Cardiac muscle cell (in vitro differentiated cells and primary cell): ENCODE measurements at regions not wholly inside any gene's neighbourhood (a gene's known extent, or its start where the extent isn't known, plus 50 kb on each side); places are given as distances from the start of the nearest gene placed in this dataset.

Experiments
- DNase-seq, 2 donors: peaks; one replicate each; pipeline versions ENCODE4 v3.0.0 to v3.0.0-alpha.2; 2010 to 2017; ENCODE audit warnings: low read depth in 1 of 2, low spot score in 1 of 2
- H3K27ac ChIP-seq: fragments of 200-600 bp; sonication (generic); 2 replicates; pipeline ENCODE4 v1.5.1; 2016
- H3K27me3 ChIP-seq: fragments of 200-600 bp; sonication (generic); 2 replicates; pipeline ENCODE4 v1.6.0; 2016; ENCODE audit warnings: control low read depth
- H3K36me3 ChIP-seq: fragments of 200-600 bp; sonication (generic); 2 replicates; pipeline ENCODE4 v1.5.1; 2016; ENCODE audit warnings: control low read depth
- H3K4me1 ChIP-seq: fragments of 200-600 bp; sonication (generic); 2 replicates; pipeline ENCODE4 v1.8.1; 2017; ENCODE audit warnings: low read depth, mild to moderate bottlenecking, mixed run types
- H3K4me3 ChIP-seq: fragments of 200-600 bp; sonication (generic); 2 replicates; pipeline ENCODE4 v1.5.1; 2016; ENCODE audit warnings: mild to moderate bottlenecking
- H3K9me3 ChIP-seq: fragments of 200-600 bp; sonication (generic); 2 replicates; pipeline ENCODE4 v1.5.1; 2017; ENCODE audit warnings: low read depth, mild to moderate bottlenecking, control low read depth
- TF ChIP-seq, protein P1 (sequence below): IDR thresholded peaks from 2 replicates; pipeline ENCODE4 v1.5.1; 2012; ENCODE audit warnings: low read depth, mild to moderate bottlenecking, low read length

DNA sequence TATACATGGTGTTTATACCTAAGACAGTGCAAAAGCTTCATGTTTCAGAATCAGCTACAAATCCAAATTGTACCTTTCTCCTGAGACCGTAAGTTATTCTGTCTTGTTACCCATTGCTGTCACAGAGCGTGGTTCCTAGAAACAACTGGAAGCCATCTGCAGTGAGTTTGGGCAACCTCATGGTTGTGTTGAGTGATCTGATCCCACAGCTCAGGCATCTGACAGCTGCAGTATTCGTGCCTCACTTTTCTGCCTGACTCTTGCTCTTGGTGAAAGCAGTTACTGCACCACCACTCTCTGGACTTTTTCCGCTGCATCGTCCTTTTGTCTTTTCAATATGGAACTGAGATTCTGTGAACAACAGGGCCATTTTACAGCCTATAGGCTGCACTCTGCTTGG, 752.6 kb downstream of the MAFB start:
- TF ChIP-seq, protein P1, sequence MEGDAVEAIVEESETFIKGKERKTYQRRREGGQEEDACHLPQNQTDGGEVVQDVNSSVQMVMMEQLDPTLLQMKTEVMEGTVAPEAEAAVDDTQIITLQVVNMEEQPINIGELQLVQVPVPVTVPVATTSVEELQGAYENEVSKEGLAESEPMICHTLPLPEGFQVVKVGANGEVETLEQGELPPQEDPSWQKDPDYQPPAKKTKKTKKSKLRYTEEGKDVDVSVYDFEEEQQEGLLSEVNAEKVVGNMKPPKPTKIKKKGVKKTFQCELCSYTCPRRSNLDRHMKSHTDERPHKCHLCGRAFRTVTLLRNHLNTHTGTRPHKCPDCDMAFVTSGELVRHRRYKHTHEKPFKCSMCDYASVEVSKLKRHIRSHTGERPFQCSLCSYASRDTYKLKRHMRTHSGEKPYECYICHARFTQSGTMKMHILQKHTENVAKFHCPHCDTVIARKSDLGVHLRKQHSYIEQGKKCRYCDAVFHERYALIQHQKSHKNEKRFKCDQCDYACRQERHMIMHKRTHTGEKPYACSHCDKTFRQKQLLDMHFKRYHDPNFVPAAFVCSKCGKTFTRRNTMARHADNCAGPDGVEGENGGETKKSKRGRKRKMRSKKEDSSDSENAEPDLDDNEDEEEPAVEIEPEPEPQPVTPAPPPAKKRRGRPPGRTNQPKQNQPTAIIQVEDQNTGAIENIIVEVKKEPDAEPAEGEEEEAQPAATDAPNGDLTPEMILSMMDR, result no peak
- no peaks in the 10 kb centered on the region for H3K36me3 ChIP-seq
- no peaks in the 10 kb centered on the region for H3K4me1 ChIP-seq
- H3K9me3 ChIP-seq, result no peaks in the 10 kb centered on the region
- DNase-seq, result no peak
- no peak overlapping the region for H3K4me3 ChIP-seq
- H3K27ac ChIP-seq, result no peak overlapping the region
- no peaks in the 10 kb centered on the region for H3K27me3 ChIP-seq

GRCh38 chr20:39935901-39936300, 753.1 kb downstream of the MAFB start:
- Histone ChIP-seq H3K4me1 (no peaks in the 10 kb centered on the region), H3K36me3 (no peaks in the 10 kb centered on the region), H3K27me3 (no peaks in the 10 kb centered on the region), H3K4me3 (no peak overlapping the region), H3K9me3 (no peaks in the 10 kb centered on the region), H3K27ac (no peak overlapping the region)
- DNase-seq, result peak in 1 of 2 donors; percentile 0
- TF ChIP-seq, protein P1, result no peak

DNA sequence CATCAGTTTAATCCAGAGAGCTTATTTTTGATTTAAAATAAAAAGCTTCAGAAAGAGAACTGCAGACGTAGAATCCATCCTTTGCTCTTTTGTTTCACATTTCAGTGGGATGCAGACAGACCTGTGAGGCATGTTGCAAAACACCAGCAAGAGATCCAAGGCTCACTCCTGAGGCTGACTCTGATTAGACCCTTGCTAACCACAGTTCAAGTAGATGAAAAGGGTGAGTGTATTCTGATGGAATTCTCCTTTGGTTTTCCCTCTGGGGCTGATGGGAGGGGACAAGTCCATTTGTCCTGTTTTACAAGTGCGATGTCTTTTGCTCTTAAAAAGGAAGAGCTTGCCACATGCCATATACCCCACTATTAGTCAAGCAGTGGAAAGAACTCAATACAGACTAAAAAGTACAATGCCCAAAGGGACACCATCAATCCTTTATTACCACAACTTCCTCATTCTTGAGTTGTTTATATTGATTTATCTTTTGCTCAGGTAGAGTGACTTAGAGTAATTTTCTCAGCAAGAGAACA, 772.7 kb downstream of the MAFB start:
- no peaks in the 10 kb centered on the region for H3K4me1 ChIP-seq
- H3K27me3 ChIP-seq, result no peaks in the 10 kb centered on the region
- TF ChIP-seq, protein P1, result no peak
- no peaks in the 10 kb centered on the region for H3K36me3 ChIP-seq
- no peak overlapping the region for H3K4me3 ChIP-seq
- no peak overlapping the region for H3K27ac ChIP-seq
- DNase-seq, result no peak
- no peaks in the 10 kb centered on the region for H3K9me3 ChIP-seq

DNA sequence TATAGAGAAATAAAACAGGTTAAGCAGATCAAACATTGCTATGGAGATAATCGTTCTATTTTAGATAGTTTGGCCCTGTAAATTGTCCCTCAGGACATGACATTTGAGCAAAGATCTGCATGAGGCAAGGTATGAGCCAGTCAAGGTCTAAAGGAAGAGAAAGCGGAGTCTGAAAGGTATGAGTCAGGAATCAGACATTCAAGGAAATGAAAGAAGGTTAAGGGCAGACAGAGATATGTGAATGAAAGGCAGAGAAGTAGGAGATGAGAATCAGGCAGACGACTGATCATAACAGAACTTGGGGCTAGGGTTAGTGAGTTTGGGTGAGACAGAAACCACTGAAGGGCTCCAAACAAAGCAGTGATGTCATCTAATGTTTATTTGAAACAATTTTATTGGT, 775.8 kb downstream of the MAFB start:
- TF ChIP-seq, protein P1, result no peak
- Histone ChIP-seq H3K4me1 (no peaks in the 10 kb centered on the region), H3K36me3 (no peaks in the 10 kb centered on the region), H3K27me3 (no peaks in the 10 kb centered on the region), H3K27ac (no peak overlapping the region), H3K4me3 (no peak overlapping the region), H3K9me3 (no peaks in the 10 kb centered on the region)
- DNase-seq, result no peak

DNA sequence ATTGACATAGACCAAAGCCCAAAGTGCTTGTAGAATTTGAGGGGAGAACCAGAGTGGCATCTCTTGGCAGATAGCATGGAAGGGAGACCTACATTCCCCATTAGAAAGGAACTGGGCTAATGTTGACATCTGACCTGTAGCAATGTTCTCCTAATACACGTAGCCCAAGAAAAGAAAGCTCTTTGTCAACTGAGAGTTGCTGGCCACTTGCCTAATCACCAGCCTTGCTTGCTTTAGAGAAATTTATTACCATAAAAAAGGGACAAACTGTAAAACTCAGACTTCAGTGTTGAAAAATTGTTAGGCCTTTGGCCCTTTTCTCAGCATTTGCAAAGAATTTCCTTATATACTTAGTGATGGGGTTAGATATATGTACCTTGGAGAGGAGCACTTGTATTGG, 777.5 kb downstream of the MAFB start:
- H3K4me1 ChIP-seq, result no peaks in the 10 kb centered on the region
- no peak overlapping the region for H3K27ac ChIP-seq
- TF ChIP-seq, protein P1, result no peak
- H3K27me3 ChIP-seq, result no peaks in the 10 kb centered on the region
- no peaks in the 10 kb centered on the region for H3K9me3 ChIP-seq
- no peaks in the 10 kb centered on the region for H3K36me3 ChIP-seq
- no peak overlapping the region for H3K4me3 ChIP-seq
- DNase-seq, result no peak

DNA sequence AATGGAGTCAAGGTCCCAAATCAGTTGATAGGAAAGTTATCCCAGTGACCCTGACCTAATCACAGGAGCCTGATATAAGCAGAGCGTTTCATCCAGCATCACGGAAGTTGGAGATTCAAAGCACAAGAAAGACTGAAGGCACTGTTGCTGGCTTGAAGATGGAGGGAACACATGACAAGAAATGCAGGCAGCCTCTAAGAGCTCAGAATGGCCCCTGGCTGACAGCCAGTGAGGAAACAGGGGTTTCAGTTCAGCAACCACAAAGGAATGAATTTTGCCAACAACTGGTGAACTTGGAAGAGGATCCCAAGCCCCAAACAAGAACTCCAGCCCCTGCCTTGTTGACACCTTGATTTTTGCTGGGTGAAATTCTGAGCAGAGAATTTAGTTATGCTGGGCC, 778.5 kb downstream of the MAFB start:
- Histone ChIP-seq H3K4me3 (no peak overlapping the region), H3K9me3 (no peaks in the 10 kb centered on the region), H3K27ac (no peak overlapping the region), H3K4me1 (no peaks in the 10 kb centered on the region), H3K27me3 (no peaks in the 10 kb centered on the region), H3K36me3 (no peaks in the 10 kb centered on the region)
- TF ChIP-seq, protein P1, result no peak
- no peak for DNase-seq
